Activated T-helper 1 cell treated with anti-CD3 and anti-CD28 coated beads, Interleukin-2, amount 50 U/mL, for 16 hours (primary cell): ENCODE measurements at regions not wholly inside any gene's neighbourhood (a gene's known extent, or its start where the extent isn't known, plus 50 kb on each side); places are given as distances from the start of the nearest gene placed in this dataset.

Experiments used
- DNase-seq, 2 donors: peaks; one replicate each; pipeline ENCODE4 v3.0.0-alpha.2; 2020; ENCODE audit warnings: low read depth in 1 of 2, low spot score in 1 of 2

GRCh38 chr18:78728784-78729467 lies 250.7 kb upstream of the SALL3 start:
- DNase-seq: no peak

- no peak for DNase-seq
Observed at GRCh38 chr18:78730546-78730945, 249.1 kb upstream of the SALL3 start.

GRCh38 chr18:78731016-78731397 lies 248.6 kb upstream of the SALL3 start:
- no peak for DNase-seq

DNA sequence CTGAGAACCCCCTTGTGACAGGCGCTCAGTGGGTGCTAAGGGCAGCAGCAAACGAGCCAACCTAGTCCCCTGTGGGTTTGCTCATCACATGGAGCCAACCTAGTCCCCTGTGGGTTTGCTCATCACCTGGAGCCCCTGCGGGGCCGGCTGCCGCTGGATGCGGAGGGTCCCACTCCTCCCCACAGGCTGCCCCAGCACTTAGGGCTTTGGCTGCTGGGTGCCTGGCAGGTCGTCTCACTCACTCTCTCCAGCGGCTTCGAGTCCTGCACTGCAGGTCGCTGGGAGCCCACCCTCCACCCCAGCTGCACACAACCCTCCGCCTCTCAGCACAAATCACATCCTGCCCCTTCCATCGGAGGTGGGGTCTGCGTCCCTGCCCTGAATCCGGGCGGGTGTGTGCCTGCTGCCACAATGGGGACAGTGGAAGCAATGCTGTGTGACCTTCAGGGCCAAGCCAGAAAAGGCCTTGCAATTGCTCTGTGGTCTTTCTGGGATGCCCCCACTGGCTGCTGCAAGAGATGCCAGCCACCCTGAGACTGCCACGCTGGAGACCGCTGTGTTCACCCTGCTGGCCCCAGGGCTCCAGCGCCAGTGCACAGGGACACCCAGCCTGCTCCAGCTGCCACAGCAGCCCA lies 248.1 kb upstream of the SALL3 start:
- no peak for DNase-seq

DNA sequence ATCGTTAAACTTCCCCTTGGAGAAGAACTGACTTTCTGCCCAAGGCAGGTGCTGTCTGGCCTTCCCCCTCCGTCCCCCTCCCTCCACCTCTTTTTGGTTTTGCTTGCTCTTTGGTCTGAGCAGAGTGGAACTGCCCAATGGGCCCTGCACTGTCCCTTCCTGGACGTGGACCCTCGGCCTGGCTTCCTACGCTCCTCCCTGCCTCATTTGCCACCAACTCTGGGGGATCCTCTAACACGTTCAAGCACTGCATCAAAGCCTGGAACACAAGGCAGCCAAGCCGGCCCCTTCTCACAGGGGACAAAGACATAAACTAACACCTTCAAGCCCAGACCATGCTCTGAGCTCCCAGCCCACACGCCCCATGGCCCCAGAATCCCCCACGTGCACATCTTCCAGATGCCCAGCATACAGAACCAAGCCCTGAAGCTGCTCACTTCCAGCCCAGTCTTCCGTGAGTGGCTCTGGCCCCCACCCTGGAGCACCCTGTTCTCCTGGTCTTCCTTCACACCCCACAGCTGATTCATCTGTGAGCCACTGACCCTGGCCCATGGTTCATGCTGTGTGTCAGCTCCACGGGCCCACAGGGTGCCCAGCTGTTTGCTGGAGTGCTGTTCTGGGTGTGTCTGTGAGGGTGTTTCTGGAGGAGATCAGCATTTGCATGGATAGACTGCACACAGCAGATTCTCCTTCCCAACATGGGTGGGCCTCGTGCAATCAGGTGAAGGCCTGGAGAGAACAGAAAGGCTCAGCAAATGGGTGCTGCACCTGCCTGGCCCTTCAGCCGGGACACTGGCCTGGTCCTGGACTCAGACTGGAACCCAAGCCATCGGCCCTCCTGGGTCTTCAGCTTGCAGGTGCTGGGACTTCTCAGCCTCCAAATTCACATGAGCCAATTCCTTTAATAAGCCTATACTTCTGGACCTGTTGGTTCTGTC lies 247.1 kb upstream of the SALL3 start:
- DNase-seq: no peak

DNA sequence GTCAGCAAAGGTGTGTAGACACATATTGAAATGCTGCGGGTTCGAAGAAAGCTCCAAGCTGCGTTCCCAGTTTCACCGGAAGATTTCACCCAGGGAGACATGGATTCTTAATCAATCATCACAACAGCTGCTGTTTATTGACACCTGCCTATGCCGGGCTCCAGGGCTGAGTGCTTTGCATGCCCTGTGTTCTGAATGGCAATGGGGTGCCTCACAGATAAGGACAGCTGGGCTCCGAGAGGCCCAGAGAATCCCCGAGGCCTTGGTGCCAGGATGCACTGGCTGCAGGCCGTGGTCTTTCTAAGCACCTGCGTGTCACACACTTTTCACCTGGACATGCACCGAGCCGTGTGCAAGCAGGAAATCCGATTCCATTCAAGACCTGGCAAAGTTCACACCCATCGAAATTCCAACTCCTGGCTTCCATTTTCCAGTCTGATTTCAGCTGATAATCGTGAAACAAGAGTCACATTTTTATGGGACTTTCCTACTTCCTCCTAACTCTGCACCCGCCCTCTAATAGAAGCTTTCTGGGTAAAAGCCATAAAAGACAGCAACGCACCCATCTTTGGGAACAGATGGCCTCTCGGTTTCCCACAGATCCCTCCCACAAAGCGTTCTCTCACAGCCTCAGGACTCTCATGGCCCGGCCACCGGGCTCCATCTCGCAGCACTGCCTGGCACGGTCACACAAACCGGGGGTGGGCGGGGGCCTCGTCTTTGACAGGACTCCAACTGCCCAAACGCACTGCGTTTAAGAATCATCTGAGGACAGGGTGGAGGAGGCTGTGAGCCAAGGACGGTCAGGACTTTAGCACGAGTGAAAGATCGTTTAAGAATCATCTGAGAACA lies 245.6 kb upstream of the SALL3 start:
- no peak for DNase-seq

DNA sequence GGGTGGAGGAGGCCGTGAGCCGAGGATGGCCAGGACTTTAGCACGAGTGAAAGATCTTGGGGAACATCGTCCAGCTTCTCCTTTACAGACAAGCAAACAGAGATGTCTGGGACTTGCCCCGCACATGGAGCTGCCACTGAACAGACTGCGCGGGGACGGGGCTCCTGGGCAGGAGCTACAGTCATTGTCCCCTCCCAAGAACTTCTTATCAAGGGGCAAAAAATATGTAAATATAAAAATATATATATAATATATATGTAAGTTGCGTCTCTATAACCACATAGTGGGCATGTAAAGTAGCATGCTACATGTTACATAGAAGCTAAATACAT lies 245.0 kb upstream of the SALL3 start:
- DNase-seq: no peak

DNA sequence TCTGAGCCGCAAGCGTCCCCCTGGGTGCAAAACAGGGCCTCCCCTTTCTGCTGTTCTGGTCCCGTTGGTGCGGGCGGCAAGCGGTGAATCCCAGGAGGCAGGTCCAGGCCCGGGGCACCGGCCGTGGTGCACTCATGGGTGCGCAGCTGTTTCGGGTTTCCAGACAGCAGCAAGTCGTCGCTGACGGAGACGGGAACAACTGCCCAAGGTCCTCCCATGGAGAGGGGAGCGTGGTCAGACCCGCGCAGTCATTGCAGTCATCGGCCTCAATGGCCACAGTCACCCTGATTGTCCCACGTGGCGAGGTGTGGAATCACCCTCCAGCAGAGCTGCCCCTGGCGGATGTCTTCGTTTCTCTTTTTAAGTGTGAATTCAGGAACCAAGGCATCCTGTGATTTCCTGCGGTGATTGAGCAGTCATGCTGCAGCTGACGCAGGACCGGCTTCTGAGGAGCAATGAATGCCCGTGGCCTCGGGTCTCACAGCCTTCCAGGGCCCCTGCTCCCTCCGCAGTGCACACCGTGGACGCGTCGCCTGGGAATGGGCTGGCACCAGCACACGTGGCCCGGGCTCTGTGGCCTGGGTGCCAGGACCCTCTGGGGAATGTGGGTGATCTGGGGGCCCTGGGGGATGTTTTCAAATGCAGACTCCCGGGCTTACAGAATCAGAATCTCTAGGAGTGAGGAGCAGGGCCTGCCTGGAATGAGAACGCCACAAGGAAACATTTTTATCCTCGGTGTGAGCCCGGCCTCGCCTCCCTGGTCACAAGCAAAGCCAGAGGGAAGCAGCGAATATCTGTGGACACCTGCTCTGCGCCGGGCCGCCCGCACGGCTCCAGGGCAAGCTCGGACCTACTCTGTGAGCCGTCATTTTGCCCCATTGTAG lies 244.2 kb upstream of the SALL3 start:
- no peak for DNase-seq

DNA sequence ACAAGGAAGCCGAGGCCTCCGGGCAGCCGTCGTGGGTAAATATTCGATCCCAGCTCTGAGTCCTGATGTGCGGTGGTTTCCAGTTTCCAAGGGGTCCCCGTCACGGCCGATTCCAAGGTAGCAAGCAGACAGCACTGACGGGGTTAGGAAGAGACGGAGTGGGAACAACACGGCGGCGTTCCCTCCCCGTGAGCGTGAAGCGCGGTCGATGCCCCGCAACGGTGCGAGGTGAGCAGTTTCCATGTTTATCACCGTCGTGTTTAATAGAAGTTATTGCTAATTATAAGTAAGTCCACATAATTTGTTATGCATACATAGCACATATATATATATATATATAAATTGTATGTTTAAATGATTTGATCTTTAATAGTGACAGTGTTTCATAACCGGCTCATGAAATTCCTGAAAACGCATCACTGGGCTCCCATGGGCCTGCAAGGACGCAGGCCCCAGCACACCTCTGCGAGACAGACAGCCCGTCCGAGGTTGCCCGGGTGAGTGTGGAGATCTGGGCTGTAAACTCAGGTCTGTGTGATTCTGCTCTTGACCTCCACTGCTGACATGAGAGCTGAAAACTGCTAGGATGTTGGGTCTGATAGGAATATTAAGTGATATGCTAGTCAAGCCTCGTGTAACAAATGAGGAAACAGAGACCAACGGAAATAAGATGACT lies 243.5 kb upstream of the SALL3 start:
- no peak for DNase-seq

DNA sequence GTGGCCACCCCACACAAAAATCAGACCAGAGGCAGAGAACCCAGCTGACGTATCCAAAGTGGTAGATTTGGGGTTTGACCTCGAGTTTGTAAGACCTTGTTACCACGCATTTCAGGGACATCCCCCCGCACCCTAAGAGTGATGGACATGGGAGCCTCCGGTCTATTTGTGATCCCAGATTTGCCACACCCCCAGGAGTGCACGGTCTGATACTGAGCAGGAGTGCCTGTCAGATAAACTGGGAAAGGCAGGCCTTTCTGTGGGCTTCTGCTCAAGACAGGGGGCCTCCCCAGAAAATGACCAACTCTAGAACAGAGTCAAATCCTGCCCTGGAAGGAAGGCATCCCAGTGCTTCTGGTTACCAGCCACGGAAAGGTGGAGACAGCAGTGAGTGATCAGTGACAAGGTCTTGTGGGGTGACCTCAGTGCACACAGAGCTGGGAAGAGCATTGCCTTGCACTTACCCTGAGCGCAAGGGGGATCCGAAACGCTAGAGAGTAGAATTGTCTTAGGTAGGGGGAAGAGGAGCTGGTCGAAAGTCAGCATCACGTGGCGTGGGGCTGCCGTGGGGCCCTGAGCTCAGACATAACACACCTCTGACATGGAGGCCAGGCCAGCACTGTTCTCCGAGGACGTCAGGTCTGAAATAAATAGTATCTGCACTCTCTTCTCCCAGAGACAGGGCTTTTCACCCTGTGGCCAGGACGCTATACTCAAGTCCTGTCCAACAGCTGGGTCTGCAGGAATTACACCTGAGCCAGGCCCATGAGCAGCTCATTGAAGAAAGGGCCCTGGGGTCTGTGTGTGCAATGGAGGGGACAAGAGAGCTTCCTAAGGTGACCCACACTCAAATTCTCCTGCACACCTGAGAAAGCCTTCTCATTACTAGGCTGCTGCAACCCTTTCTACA lies 242.4 kb upstream of the SALL3 start:
- DNase-seq: no peak

DNA sequence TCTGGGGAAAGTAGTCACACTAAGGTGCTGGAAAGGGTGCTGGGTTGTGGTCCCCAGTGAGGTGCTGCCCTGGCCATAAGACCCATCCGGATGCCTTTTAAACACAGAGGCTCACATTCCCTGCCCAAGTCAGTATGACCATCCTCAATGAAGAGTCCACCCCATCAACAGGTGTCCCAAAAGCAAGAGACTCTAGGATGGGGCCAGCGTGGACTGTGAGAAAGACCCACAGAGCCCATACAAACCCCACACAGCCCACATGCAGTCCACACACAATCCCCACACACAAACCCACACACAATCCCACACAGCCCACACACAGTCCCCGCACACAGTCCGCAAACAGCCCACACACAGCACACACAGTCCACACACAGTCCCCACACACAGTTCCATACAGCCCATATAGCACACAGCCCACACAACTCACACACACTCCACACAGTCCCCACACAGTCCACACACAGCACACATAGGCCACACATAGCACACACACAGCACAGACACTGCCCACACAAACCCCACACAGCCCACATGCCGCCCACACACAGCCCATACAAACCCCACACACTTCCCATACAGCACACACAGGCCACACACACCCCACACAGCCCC lies 241.4 kb upstream of the SALL3 start:
- no peak for DNase-seq

GRCh38 chr18:78739115-78739514 lies 240.5 kb upstream of the SALL3 start:
- DNase-seq: no peak

GRCh38 chr18:78739882-78740677 lies 239.5 kb upstream of the SALL3 start:
- DNase-seq: no peak

GRCh38 chr18:78740876-78741275 lies 238.7 kb upstream of the SALL3 start:
- DNase-seq: no peak

GRCh38 chr18:78741381-78742217 lies 238.0 kb upstream of the SALL3 start:
- no peak for DNase-seq

GRCh38 chr18:78742218-78742745 lies 237.3 kb upstream of the SALL3 start:
- no peak for DNase-seq
